Stimulated activated memory B cell treated with anti-CD40 and anti-IgM and Interleukin-4, amounts not matched to agents 10 μg/mL and 1 μg/mL and 100 μg/mL, for 72 hours (primary cell): ENCODE measurements at regions not wholly inside any gene's neighbourhood (a gene's known extent, or its start where the extent isn't known, plus 50 kb on each side); places are given as distances from the start of the nearest gene placed in this dataset.

ENCODE experiments used
- ATAC-seq: fragments of 150-1000 bp; cut with Tn5 transposase; 2 replicates; pipeline ENCODE4 v1.10.0; 2021
- H3K27ac Mint-ChIP-seq: one replicate; pipeline ENCODE4 v1.8.0; 2022; ENCODE audit warnings: mild to moderate bottlenecking, mixed read lengths
- H3K27me3 Mint-ChIP-seq: one replicate; pipeline ENCODE4 v1.8.0; 2022; ENCODE audit warnings: mixed read lengths
- H3K36me3 Mint-ChIP-seq: one replicate; pipeline ENCODE4 v1.8.0; 2022; ENCODE audit warnings: mixed read lengths
- H3K4me1 Mint-ChIP-seq: one replicate; pipeline ENCODE4 v1.8.0; 2022; ENCODE audit warnings: mixed read lengths
- H3K4me3 Mint-ChIP-seq: one replicate; pipeline ENCODE4 v1.8.0; 2022; ENCODE audit warnings: mild to moderate bottlenecking, moderate library complexity, mixed read lengths
- H3K9me3 Mint-ChIP-seq: one replicate; pipeline ENCODE4 v1.8.0; 2022; ENCODE audit warnings: mixed read lengths

DNA sequence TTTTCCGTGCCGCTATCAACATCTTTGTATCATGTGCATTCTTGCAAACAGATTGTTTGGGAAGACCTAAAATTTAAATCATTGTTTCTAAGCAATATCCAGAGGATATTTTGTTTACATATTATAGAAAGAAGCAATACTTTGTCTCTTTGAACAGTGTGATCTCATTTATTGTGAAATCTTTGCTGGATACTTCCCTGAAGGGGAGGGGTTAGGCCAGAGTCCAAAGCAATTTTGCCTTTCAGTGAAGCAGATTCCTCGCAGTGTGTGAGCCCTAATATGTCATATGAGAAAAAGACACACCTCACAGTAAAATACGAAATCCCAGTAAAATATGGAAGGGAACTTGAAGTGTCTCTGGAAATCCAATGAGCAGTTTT is 158.7 kb upstream of the SLCO3A1 start:
- Mint-ChIP-seq H3K9me3 (no peaks in the 10 kb centered on the region), H3K27ac (no peak overlapping the region), H3K4me3 (no peak overlapping the region), H3K27me3 (no peaks in the 10 kb centered on the region), H3K36me3 (no peaks in the 10 kb centered on the region), H3K4me1 (no peaks in the 10 kb centered on the region)
- ATAC-seq, result no peak

DNA sequence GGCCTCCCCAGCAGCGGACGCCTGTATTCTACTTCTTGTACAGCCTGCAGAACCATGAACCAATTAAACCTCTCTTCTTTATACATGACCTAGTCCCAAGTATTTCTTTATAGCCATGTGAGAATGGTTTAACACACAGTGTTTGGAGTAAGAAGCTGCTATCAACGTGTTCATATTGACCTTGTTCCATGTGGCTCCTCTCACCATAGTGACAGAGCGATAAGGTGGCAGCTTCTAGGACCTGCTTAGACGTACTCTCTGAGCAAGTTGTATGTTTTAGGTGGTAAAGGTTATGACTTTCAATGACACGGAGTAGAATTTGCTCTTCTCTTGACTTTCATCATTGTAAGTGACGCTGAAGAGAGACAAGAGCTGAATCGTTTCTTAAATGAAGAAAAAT is 157.7 kb upstream of the SLCO3A1 start:
- H3K9me3 Mint-ChIP-seq, result peaks cover 1% of the 10 kb centered on the region
- no peaks in the 10 kb centered on the region for H3K27me3 Mint-ChIP-seq
- no peak overlapping the region for H3K4me3 Mint-ChIP-seq
- H3K27ac Mint-ChIP-seq, result no peak overlapping the region
- no peaks in the 10 kb centered on the region for H3K36me3 Mint-ChIP-seq
- ATAC-seq, result no peak
- no peaks in the 10 kb centered on the region for H3K4me1 Mint-ChIP-seq

DNA sequence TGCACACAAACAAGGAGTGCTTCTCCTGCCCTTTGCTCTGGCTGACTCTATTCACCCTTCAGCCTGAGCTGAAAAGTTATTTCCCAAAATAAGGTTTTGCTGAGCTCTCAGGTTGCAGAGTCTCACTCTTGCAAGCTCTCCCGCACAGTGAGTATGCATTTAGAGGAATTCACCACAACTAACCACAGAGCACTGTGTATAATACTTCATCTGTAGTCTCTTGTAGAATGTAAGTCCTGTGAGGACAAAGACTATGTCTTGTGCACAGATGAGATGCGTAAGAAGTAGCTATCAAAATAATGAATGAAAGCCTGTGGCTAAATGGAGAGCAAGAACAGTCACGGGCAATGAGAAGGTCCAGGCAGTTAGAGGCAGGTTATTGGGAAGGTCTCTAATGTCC is 156.5 kb upstream of the SLCO3A1 start:
- Mint-ChIP-seq H3K4me3 (no peak overlapping the region), H3K4me1 (no peaks in the 10 kb centered on the region), H3K27ac (no peak overlapping the region), H3K9me3 (peaks cover 3% of the 10 kb centered on the region), H3K27me3 (no peaks in the 10 kb centered on the region), H3K36me3 (no peaks in the 10 kb centered on the region)
- ATAC-seq, result no peak

DNA sequence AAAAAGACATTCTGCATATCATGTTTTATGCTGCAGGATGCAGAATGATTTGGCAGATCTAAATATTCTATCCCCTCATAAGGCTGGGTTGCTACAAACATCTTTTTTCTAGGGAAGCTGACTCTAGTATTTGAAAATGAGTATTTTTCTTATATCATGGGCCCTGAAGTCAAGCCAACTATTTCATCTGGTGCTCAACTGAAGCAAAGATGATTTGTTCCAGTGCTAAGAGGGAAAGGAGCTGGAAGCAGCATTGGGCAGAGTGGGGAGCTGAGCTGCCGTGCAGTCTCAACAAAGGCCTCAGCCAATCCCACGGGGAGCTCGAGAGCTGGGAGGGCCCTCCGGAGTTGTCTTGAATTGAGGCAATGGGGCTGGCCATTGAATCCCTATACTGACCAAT is 155.3 kb upstream of the SLCO3A1 start:
- no peak overlapping the region for H3K4me3 Mint-ChIP-seq
- H3K9me3 Mint-ChIP-seq, result peaks cover 3% of the 10 kb centered on the region
- no peaks in the 10 kb centered on the region for H3K36me3 Mint-ChIP-seq
- no peaks in the 10 kb centered on the region for H3K27me3 Mint-ChIP-seq
- no peak for ATAC-seq
- H3K27ac Mint-ChIP-seq, result no peak overlapping the region
- no peaks in the 10 kb centered on the region for H3K4me1 Mint-ChIP-seq

DNA sequence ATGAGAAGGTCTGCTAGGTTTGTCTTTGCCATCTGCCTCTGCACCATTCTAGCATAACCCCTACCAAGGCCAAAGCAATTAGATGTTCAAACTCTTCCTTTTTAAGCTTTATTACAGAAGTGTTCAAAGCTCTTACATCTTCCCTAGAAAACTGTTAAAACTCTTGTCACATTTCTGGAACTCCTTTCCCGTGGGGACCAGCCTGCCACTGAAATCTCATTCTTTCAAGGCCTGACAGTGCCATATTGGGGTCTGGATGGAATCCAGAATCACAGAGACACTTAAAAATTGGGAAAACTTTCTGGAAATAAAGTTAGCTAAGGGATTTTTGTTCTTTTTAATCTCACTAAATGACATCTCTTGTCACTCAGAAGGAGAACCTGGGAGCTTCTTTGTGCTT is 153.8 kb upstream of the SLCO3A1 start:
- no peak for ATAC-seq
- no peak overlapping the region for H3K4me3 Mint-ChIP-seq
- no peaks in the 10 kb centered on the region for H3K4me1 Mint-ChIP-seq
- H3K36me3 Mint-ChIP-seq, result no peaks in the 10 kb centered on the region
- peaks cover 3% of the 10 kb centered on the region for H3K9me3 Mint-ChIP-seq
- H3K27me3 Mint-ChIP-seq, result no peaks in the 10 kb centered on the region
- no peak overlapping the region for H3K27ac Mint-ChIP-seq

DNA sequence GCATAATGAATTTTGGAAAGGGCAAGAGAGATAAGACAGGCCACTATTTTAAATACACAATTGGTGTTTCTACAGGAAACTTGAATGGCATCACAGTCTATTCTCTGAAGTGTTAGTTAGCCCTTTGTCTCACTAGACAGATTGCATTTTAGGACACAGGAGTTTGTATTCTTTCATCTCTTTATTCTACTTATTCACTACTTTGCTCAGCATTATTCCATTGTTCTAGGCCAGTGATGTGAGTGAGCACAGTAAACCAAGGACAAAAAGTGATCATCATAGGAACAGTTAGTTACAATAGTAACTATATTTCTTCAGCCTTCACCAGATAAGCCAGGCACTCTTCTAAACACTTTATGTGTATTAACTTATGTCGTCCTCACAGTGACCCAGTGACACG is 150.2 kb upstream of the SLCO3A1 start:
- no peak overlapping the region for H3K4me3 Mint-ChIP-seq
- peaks cover 3% of the 10 kb centered on the region for H3K9me3 Mint-ChIP-seq
- H3K36me3 Mint-ChIP-seq, result no peaks in the 10 kb centered on the region
- H3K27ac Mint-ChIP-seq, result no peak overlapping the region
- H3K27me3 Mint-ChIP-seq, result no peaks in the 10 kb centered on the region
- no peaks in the 10 kb centered on the region for H3K4me1 Mint-ChIP-seq
- no peak for ATAC-seq

DNA sequence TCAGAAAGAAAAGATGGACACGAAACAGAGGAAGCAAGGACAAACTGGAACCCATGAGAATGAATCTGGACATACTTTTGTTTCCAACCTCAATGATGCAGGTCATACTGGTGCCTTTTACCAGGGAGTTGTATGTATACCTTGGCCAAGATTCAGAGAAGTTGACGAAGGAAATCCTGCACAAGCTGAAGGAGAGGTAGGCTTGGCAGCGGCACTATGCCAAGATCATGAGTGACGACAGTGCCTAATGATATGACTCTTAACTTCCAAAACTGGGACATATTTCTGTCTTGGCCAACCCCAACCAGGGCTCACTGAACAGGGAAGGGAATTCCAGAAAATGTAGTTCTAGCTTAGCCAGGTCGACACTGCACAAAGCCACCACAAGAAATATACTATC is 149.2 kb upstream of the SLCO3A1 start:
- Mint-ChIP-seq H3K27ac (no peak overlapping the region), H3K9me3 (peaks cover 3% of the 10 kb centered on the region), H3K4me3 (no peak overlapping the region), H3K4me1 (no peaks in the 10 kb centered on the region), H3K36me3 (no peaks in the 10 kb centered on the region), H3K27me3 (no peaks in the 10 kb centered on the region)
- no peak for ATAC-seq

DNA sequence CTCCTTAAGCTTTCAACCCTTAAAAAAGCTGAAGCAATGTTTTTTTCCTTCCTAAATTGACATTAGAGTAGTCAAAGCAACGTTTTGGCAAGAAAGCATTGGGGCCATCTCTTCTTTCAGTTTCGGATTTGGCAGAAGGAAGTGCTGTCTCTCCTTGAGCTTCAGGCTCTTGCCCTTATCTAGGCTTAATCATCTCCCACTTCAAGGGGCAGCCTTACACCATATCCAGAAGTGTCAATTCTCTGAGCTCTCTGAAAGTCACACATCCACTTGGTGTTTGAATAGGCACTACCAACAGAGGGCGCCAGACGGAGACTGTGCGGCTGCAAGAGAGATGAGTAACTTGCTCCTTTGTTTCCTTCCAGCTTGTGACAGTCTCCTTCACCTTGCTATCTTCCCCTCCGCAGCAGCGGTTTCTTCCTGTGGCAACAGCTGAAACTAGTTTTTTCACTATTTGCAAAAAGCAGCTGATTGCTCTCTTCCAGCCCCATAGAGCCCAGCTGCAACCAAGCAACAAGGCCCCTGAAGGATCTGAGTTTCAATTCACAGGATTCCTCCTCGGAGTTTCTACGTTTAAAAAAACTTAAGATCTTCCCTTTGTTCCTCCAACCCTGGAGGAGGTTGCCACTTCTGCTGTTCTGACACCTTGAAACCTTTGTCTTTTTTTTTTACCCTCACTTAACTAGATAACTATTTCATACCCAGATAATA is 147.0 kb upstream of the SLCO3A1 start:
- Mint-ChIP-seq H3K4me3 (no peak overlapping the region), H3K36me3 (no peaks in the 10 kb centered on the region), H3K4me1 (no peaks in the 10 kb centered on the region), H3K27ac (no peak overlapping the region), H3K9me3 (no peaks in the 10 kb centered on the region), H3K27me3 (no peaks in the 10 kb centered on the region)
- no peak for ATAC-seq

DNA sequence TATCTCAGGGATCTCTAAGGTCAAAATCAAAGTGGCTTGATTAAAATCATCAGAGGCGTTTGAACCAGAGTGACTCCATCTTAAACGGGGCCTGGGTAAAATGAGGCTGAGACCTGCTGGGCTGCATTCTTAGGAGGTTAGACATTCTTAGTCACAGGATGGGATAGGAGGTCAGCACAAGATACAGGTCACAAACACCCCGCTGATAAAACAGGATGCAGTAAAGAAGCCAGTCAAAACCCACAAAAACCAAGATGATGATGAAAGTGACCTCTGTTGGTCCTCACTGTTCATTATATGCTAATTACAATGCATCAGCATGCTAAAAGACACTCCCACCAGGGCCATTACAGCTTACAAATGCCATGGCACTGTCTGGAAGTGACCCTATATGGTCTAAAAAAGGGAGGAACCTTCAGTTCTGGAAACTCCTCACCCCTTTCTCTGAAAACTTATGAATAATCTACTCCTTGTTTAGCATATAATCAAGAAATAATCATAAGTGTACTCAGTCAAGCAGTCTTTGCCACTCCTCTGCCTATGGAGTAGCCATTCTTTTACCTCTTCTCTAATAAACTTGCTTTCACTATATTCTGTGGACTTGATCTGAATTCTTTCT is 143.3 kb upstream of the SLCO3A1 start:
- Mint-ChIP-seq H3K27ac (no peak overlapping the region), H3K9me3 (no peaks in the 10 kb centered on the region), H3K4me3 (no peak overlapping the region), H3K27me3 (no peaks in the 10 kb centered on the region), H3K4me1 (no peaks in the 10 kb centered on the region), H3K36me3 (no peaks in the 10 kb centered on the region)
- no peak for ATAC-seq

DNA sequence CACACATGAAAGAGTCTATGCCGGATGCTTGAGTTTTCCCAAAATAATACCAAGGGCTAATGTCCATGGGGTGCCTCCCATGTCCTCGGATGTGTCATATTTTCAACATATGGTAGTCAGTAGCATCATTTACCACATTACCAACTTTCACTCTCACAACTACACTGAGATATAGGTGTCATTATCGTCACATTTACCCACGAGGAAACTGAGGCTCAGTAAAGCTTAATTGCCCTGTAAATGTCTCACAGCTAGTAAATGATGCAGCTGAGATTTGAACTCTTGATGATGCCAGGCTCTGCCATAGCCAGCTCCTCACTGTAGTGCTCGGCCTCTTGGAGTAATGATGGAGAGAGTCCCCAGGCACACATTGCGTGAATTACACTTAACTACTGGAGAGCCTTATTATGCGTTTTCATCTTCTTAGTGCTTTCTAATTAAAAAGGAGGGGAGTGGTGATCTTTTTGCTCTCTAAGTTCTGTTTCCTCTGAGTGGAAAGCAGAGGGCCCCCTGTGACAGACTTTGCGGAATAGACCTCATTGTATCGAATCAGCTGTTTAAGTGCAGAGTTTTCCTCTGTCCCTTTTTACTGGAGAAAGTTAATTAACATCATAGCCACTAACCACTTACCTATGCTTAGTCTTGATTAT is 142.0 kb upstream of the SLCO3A1 start:
- Mint-ChIP-seq H3K36me3 (no peaks in the 10 kb centered on the region), H3K9me3 (no peaks in the 10 kb centered on the region), H3K4me1 (no peaks in the 10 kb centered on the region), H3K27me3 (no peaks in the 10 kb centered on the region), H3K4me3 (no peak overlapping the region), H3K27ac (no peak overlapping the region)
- no peak for ATAC-seq

DNA sequence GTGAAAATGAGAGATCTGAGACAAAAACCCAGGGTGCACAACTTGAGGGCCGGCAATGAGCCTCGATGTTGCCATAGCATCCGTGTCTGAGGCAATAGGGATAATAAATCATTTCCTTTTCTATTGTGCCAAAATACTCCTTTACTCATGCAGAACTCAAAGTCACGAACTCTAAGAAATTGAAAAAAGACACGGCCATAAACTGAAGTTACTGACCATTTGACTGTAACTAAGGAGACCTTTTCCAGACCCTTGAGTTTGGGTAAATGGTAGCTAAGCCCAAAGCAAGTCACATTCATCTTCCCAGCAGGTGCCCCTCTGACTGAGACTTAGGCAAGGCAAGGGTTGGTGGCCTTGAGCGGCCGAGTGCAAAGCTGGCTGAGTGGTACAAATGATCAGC is 141.2 kb upstream of the SLCO3A1 start:
- H3K9me3 Mint-ChIP-seq, result no peaks in the 10 kb centered on the region

DNA sequence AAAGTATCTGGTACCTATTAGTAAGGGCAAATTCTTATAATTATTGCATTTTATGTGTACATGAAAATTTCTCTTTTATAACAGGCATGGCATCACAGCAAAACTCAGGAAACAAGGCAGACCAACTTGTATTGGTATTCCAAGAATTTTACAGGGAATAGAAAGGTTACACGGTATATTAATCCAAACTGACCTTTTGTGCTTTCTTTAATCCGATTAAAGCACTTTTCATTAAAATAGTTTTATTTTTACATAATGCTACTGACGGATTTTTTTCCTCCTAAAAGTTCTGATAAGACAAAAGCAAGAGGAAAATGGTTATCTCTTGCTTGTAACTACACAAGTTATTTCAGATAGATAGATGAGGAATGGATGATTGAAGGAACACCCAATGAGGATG is 137.0 kb upstream of the SLCO3A1 start:
- H3K36me3 Mint-ChIP-seq, result no peaks in the 10 kb centered on the region
- no peak overlapping the region for H3K27ac Mint-ChIP-seq
- ATAC-seq, result no peak
- no peak overlapping the region for H3K4me3 Mint-ChIP-seq
- no peaks in the 10 kb centered on the region for H3K27me3 Mint-ChIP-seq
- no peaks in the 10 kb centered on the region for H3K4me1 Mint-ChIP-seq
- H3K9me3 Mint-ChIP-seq, result peaks cover 6% of the 10 kb centered on the region

More for the DNA sequence above, 141.2 kb upstream of the SLCO3A1 start:
- no peak for ATAC-seq
- Mint-ChIP-seq H3K36me3 (no peaks in the 10 kb centered on the region), H3K27me3 (no peaks in the 10 kb centered on the region), H3K4me3 (no peak overlapping the region), H3K27ac (no peak overlapping the region), H3K4me1 (no peaks in the 10 kb centered on the region)

DNA sequence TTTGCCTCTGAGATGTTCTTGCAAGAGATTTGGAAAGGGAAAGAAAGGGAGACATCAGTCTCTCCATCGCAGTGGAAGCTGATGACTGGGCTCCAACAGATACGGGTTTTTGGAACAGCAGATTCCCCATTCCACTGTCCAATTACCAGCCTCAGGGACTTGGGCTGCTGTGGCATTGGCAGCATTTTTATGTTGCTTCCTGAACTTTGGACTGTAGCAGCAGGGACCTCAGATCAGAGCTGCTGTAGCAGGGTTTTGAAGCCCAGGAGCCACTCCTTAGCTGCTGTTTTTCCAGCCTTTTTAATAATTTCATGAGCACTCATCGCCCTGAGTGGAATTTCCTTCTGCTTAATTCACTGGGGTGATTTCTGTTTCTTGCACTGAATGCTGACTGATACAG is 135.7 kb upstream of the SLCO3A1 start:
- Mint-ChIP-seq H3K27ac (no peak overlapping the region), H3K27me3 (no peaks in the 10 kb centered on the region), H3K4me1 (no peaks in the 10 kb centered on the region), H3K36me3 (no peaks in the 10 kb centered on the region), H3K9me3 (peaks cover 6% of the 10 kb centered on the region), H3K4me3 (no peak overlapping the region)
- no peak for ATAC-seq

DNA sequence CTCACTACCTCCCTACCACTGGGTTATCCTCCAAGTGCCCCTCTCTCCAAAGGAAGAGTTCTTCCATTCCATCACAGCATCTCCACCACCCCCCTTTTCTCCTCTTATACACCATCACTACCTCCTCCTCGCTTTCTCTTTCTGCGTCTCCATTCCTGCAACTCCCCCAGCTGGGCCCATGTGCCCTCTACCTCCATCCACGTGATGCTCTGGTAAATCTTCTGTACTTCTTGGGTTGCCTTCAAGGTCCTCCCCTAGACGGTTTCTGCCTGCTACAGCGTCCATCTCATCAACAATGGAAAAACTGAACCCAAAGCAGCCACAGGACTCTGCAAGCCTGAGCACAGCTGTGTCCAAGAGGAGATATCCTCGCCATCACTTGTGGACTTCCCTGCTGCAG is 129.5 kb upstream of the SLCO3A1 start:
- Mint-ChIP-seq H3K27me3 (no peaks in the 10 kb centered on the region), H3K36me3 (no peaks in the 10 kb centered on the region), H3K27ac (no peak overlapping the region), H3K9me3 (peaks cover 6% of the 10 kb centered on the region), H3K4me1 (no peaks in the 10 kb centered on the region), H3K4me3 (no peak overlapping the region)
- no peak for ATAC-seq

DNA sequence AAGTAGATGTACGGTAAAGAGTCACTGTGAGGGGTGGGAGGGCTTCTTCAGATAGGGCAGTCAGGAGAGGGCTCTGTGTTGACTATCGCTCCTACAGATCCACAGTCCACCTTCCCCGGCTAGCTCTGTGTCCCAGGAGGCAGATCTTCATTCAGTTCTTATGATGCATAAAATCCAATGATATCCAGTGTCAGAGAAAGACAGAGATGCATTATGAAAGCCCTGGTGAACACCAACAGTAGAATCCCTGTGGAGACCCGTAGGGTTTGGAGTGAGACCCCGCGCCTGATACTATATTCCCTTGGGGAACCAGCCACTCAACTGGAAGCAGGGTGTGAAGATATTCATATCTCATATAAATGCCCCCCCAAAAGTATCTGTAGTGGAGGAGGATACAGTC is 119.8 kb upstream of the SLCO3A1 start:
- Mint-ChIP-seq H3K4me3 (no peak overlapping the region), H3K4me1 (no peaks in the 10 kb centered on the region), H3K27me3 (no peaks in the 10 kb centered on the region), H3K27ac (no peak overlapping the region), H3K36me3 (no peaks in the 10 kb centered on the region), H3K9me3 (peaks cover 2% of the 10 kb centered on the region)
- ATAC-seq, result no peak

DNA sequence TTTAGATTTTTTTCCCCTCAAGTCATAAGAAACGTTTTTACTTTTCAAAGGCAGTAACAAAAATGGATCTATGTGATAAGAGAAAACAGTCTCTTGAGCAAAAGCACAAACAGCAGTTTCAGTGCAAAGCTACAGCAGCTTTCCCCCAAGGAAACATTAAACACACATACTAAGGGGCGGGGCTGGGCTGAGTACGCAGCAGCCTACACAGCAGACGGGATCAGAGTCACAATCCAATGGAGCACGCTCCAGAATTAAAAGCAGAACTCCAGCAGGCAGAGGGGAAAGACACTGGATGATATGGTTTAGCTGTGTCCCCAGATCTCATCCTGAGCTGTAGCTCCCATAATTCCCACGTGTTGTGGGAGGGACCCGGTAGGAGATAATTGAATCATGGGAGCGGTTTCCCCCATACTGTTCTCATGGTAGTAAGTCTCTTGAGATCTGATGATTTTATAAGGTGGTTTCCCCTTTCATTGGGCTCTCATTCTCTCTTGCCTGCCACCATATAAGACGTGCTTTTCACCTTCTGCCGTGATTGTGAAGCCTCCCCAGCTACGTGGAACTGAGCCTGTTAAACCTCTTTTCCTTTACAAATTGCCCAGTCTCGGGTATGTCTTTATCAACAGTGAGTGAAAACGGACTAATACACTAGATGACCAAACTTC is 116.2 kb upstream of the SLCO3A1 start:
- Mint-ChIP-seq H3K4me3 (no peak overlapping the region), H3K27ac (no peak overlapping the region), H3K9me3 (peaks cover 2% of the 10 kb centered on the region), H3K27me3 (no peaks in the 10 kb centered on the region), H3K36me3 (no peaks in the 10 kb centered on the region), H3K4me1 (no peaks in the 10 kb centered on the region)
- ATAC-seq, result no peak
